Loucy (cell line): ENCODE measurements at regions not wholly inside any gene's neighbourhood (a gene's known extent, or its start where the extent isn't known, plus 50 kb on each side); places are given as distances from the start of the nearest gene placed in this dataset.

Experiments
- CTCF ChIP-seq: fragments of 200-600 bp; sonication (generic); conservative IDR thresholded peaks from 2 replicates; pipeline ENCODE4 v1.5.1; 2014; ENCODE audit warnings: mild to moderate bottlenecking, antibody characterized with exemption, low read length
- EZH2phosphoT487 ChIP-seq: fragments of 200-600 bp; IDR thresholded peaks from 2 replicates; pipeline ENCODE4 v1.6.1; 2018; ENCODE audit warnings: antibody characterized with exemption, mild to moderate bottlenecking, moderate library complexity, borderline replicate concordance

GRCh38 chr4:13704761-13705160 is 77.2 kb upstream of the BOD1L1 start:
- TF ChIP-seq CTCF: no peak
- no peak for TF ChIP-seq EZH2phosphoT487
